ENCODE measurements at regions not wholly inside any gene's neighbourhood (a gene's known extent, or its start where the extent isn't known, plus 50 kb on each side); places are given as distances from the start of the nearest gene placed in this dataset.
"Not testable (repeated sequence)": the region's sequence is repeated elsewhere in the genome, so short reads cannot be mapped to it uniquely, and the experiment has no call there.

DNA sequence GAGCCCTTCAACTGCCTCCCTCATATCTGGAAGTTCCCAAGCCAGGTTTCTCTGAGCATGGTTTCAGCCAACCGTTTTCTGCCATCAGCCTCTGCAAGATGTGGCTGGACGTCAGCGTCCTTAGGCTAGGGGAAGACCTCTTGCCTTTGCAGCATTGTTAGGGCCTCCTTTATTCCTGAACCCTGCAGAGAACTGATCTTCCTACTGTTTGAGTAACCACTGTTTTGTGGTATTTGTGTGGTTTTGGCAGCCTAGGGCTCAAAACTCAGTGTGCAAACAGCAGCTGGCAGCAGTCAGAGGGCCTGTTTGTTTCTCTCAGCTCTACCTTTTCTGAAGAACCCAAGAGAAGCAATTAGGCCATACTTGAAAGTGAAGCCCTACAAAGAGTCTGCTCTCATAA lies 83.4 kb upstream of the SEMA3E start:
- H3K27ac Mint-ChIP-seq: no peak overlapping the region
- H3K36me3 Mint-ChIP-seq (ENCODE audit: low read depth): no peaks in the 10 kb centered on the region
- H3K27me3 Mint-ChIP-seq (ENCODE audit: low read depth): no peaks in the 10 kb centered on the region
- H3K4me1 Mint-ChIP-seq: no peaks in the 10 kb centered on the region
- no peaks in the 10 kb centered on the region for H3K9me3 Mint-ChIP-seq
- TF ChIP-seq, protein P1, sequence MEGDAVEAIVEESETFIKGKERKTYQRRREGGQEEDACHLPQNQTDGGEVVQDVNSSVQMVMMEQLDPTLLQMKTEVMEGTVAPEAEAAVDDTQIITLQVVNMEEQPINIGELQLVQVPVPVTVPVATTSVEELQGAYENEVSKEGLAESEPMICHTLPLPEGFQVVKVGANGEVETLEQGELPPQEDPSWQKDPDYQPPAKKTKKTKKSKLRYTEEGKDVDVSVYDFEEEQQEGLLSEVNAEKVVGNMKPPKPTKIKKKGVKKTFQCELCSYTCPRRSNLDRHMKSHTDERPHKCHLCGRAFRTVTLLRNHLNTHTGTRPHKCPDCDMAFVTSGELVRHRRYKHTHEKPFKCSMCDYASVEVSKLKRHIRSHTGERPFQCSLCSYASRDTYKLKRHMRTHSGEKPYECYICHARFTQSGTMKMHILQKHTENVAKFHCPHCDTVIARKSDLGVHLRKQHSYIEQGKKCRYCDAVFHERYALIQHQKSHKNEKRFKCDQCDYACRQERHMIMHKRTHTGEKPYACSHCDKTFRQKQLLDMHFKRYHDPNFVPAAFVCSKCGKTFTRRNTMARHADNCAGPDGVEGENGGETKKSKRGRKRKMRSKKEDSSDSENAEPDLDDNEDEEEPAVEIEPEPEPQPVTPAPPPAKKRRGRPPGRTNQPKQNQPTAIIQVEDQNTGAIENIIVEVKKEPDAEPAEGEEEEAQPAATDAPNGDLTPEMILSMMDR (IDR thresholded peaks at IDR 0.05; ENCODE audit: unreplicated experiment in 3 of 3): no peak
- no peak overlapping the region for H3K4me3 Mint-ChIP-seq

DNA sequence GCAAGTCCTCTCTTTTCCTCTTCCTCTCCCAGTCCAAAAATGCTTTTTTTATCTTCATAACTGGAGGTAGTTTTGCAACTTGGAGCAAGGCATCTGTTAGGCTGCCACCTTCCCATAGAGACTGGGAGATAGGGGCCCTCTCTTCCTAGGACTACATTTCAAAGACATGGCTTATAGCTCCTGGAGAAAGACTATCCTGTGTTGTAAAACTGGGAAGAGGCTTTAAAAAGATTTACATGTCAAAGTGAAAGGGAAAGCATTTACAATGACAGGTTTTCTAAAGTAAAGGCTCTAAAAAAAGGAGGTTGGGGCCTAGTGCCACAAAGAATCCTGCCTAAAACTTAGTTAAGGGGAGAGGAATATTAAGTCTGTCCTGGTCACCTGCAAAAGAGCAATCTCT lies 82.2 kb upstream of the SEMA3E start:
- no peaks in the 10 kb centered on the region for H3K27me3 Mint-ChIP-seq (ENCODE audit: low read depth)
- TF ChIP-seq, protein P1 (IDR thresholded peaks at IDR 0.05; ENCODE audit: unreplicated experiment in 3 of 3): no peak
- no peak overlapping the region for H3K27ac Mint-ChIP-seq
- no peaks in the 10 kb centered on the region for H3K36me3 Mint-ChIP-seq (ENCODE audit: low read depth)
- no peaks in the 10 kb centered on the region for H3K9me3 Mint-ChIP-seq
- H3K4me3 Mint-ChIP-seq: no peak overlapping the region
- H3K4me1 Mint-ChIP-seq: no peaks in the 10 kb centered on the region

DNA sequence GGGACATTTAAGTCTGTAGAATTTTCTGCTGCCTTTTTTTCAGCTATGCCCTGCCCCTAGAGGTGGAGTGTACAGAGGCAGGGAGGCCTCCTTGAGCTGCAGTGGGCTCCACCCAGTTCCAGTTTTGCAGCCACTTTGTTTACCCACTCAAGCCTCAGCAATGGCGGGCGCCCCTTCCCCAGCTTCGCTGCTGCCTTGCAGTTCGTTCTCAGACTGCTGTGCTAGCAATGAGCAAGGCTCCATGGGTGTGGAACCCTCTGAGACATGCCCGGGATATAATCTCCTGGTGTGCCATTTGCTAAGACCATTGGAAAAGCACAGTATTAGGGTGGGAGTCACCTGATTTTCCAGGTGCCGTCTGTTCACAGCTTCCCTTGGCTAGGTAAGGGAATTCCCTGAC lies 68.0 kb upstream of the SEMA3E start:
- not testable (repeated sequence) for H3K27me3 Mint-ChIP-seq (ENCODE audit: low read depth); H3K36me3 Mint-ChIP-seq (ENCODE audit: low read depth); H3K4me1 Mint-ChIP-seq; H3K4me3 Mint-ChIP-seq; H3K27ac Mint-ChIP-seq
- H3K9me3 Mint-ChIP-seq: peaks cover 25% of the 10 kb centered on the region

DNA sequence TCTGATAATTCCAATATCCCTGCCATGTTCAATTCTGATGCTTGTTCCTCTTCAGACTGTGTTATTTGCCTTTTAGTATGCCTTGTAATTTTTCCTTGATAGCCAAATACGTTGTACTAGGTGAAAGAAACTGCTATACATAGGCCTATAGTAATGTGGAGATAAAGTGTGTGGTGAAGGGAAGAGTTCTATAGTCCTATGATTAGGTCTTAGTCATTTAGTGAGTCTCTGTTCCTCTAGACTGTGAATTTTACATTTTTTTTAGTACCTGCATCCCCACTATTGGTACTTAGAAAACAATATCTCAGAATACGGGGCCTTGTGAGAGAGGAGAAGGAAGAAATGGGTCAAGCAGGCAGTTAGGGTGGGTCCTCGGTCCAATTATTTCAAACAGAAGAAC lies 59.6 kb upstream of the SEMA3E start:
- Mint-ChIP-seq H3K36me3 (ENCODE audit: low read depth) (no peaks in the 10 kb centered on the region), H3K4me1 (no peaks in the 10 kb centered on the region), H3K4me3 (no peak overlapping the region), H3K27me3 (ENCODE audit: low read depth) (no peaks in the 10 kb centered on the region), H3K9me3 (peaks cover 7% of the 10 kb centered on the region), H3K27ac (no peak overlapping the region)
- TF ChIP-seq, protein P1 (IDR thresholded peaks at IDR 0.05; ENCODE audit: unreplicated experiment in 3 of 3): no peak

DNA sequence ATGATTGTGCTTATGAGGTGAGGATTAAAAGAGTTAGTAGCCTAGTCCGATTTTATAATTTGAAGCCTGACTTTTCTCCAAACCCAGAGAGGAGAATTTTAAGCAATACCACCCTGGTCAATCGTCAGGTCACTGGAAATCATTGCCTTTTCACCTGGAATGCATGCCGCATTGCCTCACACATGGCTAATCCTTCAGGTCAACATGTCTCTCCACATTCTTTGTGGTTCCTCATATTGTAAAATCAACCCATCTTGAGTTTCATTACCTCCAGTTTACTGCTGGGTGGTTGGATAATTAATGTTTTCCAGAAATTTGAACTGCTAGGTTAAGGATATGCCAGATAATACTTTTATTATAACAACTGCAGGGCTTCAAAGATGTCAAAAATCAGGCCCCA lies 55.6 kb upstream of the SEMA3E start:
- Mint-ChIP-seq H3K4me3 (no peak overlapping the region), H3K9me3 (peaks cover 5% of the 10 kb centered on the region), H3K4me1 (peaks cover 14% of the 10 kb centered on the region), H3K36me3 (ENCODE audit: low read depth) (no peaks in the 10 kb centered on the region), H3K27ac (no peak overlapping the region), H3K27me3 (ENCODE audit: low read depth) (no peaks in the 10 kb centered on the region)
- TF ChIP-seq, protein P1 (IDR thresholded peaks at IDR 0.05; ENCODE audit: unreplicated experiment in 3 of 3): no peak

DNA sequence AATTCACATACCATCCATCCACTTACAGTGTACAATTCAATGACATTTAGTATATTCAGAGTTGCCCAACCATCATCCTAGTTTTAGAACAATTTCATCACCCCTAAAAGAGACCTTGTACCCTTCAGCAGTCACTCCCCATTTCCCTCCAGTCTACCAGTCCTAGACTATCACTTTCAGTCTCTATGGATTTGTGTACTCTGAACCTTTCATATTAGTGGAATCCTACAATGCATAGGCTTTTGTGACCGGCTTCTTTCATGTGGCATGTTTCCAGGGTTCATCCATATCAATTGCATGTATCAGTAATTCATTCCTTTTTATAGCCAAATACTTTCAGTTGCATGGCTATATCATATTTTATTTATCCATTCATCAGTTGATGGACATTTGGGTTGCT lies 53.5 kb upstream of the SEMA3E start:
- Mint-ChIP-seq H3K4me1 (peaks cover 14% of the 10 kb centered on the region), H3K4me3 (peak overlapping the region in 1 of 3 experiments; percentile 11), H3K36me3 (ENCODE audit: low read depth) (no peaks in the 10 kb centered on the region), H3K9me3 (no peaks in the 10 kb centered on the region), H3K27me3 (ENCODE audit: low read depth) (no peaks in the 10 kb centered on the region), H3K27ac (peak overlapping the region; percentile 75 to 82 (median 78))
- TF ChIP-seq, protein P1 (IDR thresholded peaks at IDR 0.05; ENCODE audit: unreplicated experiment in 3 of 3): no peak

All from nephron (organoid).